ENCODE measurements at regions not wholly inside any gene's neighbourhood (a gene's known extent, or its start where the extent isn't known, plus 50 kb on each side); places are given as distances from the start of the nearest gene placed in this dataset.

DNA sequence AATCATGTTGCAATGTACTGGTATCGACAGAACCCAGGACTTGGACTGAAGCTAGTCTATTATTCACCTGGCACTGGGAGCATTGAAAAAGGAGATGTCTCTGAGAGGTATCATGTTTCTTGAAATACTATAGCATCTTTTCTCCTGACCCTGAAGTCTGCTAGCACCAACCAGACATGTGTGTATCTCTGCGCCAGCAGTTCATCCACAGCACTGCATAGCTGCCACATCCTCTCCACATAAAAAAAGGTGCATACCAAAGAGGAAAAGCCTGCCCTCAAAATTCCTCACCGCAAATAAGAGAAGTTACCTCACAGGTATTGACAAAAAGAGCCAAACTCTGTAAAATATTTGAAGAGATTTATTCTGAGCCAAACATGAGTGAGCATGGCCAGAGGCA lies 99.5 kb upstream of the PRSS3 start:
- TF ChIP-seq, protein P1, sequence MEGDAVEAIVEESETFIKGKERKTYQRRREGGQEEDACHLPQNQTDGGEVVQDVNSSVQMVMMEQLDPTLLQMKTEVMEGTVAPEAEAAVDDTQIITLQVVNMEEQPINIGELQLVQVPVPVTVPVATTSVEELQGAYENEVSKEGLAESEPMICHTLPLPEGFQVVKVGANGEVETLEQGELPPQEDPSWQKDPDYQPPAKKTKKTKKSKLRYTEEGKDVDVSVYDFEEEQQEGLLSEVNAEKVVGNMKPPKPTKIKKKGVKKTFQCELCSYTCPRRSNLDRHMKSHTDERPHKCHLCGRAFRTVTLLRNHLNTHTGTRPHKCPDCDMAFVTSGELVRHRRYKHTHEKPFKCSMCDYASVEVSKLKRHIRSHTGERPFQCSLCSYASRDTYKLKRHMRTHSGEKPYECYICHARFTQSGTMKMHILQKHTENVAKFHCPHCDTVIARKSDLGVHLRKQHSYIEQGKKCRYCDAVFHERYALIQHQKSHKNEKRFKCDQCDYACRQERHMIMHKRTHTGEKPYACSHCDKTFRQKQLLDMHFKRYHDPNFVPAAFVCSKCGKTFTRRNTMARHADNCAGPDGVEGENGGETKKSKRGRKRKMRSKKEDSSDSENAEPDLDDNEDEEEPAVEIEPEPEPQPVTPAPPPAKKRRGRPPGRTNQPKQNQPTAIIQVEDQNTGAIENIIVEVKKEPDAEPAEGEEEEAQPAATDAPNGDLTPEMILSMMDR (IDR thresholded peaks at IDR 0.05 in 4 of 5, conservative IDR thresholded peaks at IDR 0.05 in 1 of 5) = no peak
- TF ChIP-seq POLR2A (IDR thresholded peaks at IDR 0.05) = no peak
